HEK293T (cell line): ENCODE measurements at regions not wholly inside any gene's neighbourhood (a gene's known extent, or its start where the extent isn't known, plus 50 kb on each side); places are given as distances from the start of the nearest gene placed in this dataset.
A peak's percentile ranks its signal among the peaks of the same experiment; 100 is the strongest.

ENCODE experiments used
- CTCF ChIA-PET: fragments of 350-600 bp; formaldehyde crosslinking; extraction: SDS; loops from one replicate; lab custom pipeline; 2021; ENCODE audit warnings: antibody characterized with exemption, inconsistent platforms; lab: Yijun Ruan, JAX
- POLR2A ChIA-PET: fragments of 350-600 bp; formaldehyde crosslinking; extraction: SDS; loops from one replicate; lab custom pipeline; 2020; ENCODE audit warnings: antibody characterized with exemption, inconsistent platforms; lab: Yijun Ruan, JAX
- DNase-seq: peaks from one replicate; pipeline ENCODE4 v3.0.0; 2012; ENCODE audit warnings: mixed read lengths; ENCODE audit errors: extremely low spot score
- ARNT ChIP-seq: fragments of 450-650 bp; IDR thresholded peaks from 2 replicates; pipeline ENCODE4 v1.6.1; 2017; ENCODE audit warnings: mild to moderate bottlenecking
- BHLHE40 ChIP-seq: fragments of 450-650 bp; IDR thresholded peaks from 2 replicates; pipeline ENCODE4 v1.6.1; 2016; ENCODE audit warnings: mild to moderate bottlenecking, moderate library complexity, borderline replicate concordance
- CTBP1 ChIP-seq: fragments of 450-650 bp; IDR thresholded peaks from 2 replicates; pipeline ENCODE4 v1.6.1; 2016; ENCODE audit warnings: borderline replicate concordance
- ELF4 ChIP-seq: fragments of 450-650 bp; IDR thresholded peaks from 2 replicates; pipeline ENCODE4 v1.6.1; 2017; ENCODE audit warnings: antibody characterized with exemption
- FOXA1 ChIP-seq: fragments of 450-650 bp; IDR thresholded peaks from 2 replicates; pipeline ENCODE4 v1.6.1; 2016; ENCODE audit warnings: mild to moderate bottlenecking
- FOXK2 ChIP-seq: fragments of 450-650 bp; IDR thresholded peaks from 2 replicates; pipeline ENCODE4 v1.6.1; 2016; ENCODE audit warnings: mild to moderate bottlenecking
- FOXM1 ChIP-seq: fragments of 450-650 bp; IDR thresholded peaks from 2 replicates; pipeline ENCODE4 v1.6.1; 2017; ENCODE audit warnings: mild to moderate bottlenecking, borderline replicate concordance
- HDGF ChIP-seq: fragments of 450-650 bp; IDR thresholded peaks from 2 replicates; pipeline ENCODE4 v1.6.1; 2017; ENCODE audit warnings: antibody characterized with exemption, borderline replicate concordance
- L3MBTL2 ChIP-seq: fragments of 450-650 bp; conservative IDR thresholded peaks from 2 replicates; pipeline ENCODE4 v1.6.1; 2016; ENCODE audit warnings: mild to moderate bottlenecking
- LEF1 ChIP-seq: fragments of 450-650 bp; IDR thresholded peaks from 2 replicates; pipeline ENCODE4 v1.6.1; 2017; ENCODE audit warnings: mild to moderate bottlenecking, borderline replicate concordance
- NFRKB ChIP-seq: fragments of 450-650 bp; IDR thresholded peaks from 2 replicates; pipeline ENCODE4 v1.6.1; 2016; ENCODE audit warnings: mild to moderate bottlenecking, moderate library complexity
- PKNOX1 ChIP-seq: fragments of 450-650 bp; IDR thresholded peaks from 2 replicates; pipeline ENCODE4 v1.6.1; 2016
- SP1 ChIP-seq: fragments of 450-650 bp; IDR thresholded peaks from 2 replicates; pipeline ENCODE4 v1.6.1; 2017
- SUZ12 ChIP-seq: fragments of 450-650 bp; IDR thresholded peaks from 2 replicates; pipeline ENCODE4 v1.6.1; 2016; ENCODE audit warnings: mild to moderate bottlenecking
- TARDBP ChIP-seq: fragments of 450-650 bp; IDR thresholded peaks from 2 replicates; pipeline ENCODE4 v1.6.1; 2016
- ZNF384 ChIP-seq: fragments of 450-650 bp; IDR thresholded peaks from 2 replicates; pipeline ENCODE4 v1.6.1; 2016

- no peak for TF ChIP-seq NFRKB
- no peak for TF ChIP-seq ELF4
- TF ChIP-seq FOXA1 = no peak
- no peak for TF ChIP-seq HDGF
- TF ChIP-seq ARNT = no peak
- no peak for TF ChIP-seq SP1
- TF ChIP-seq L3MBTL2 = no peak
- no peak for TF ChIP-seq FOXM1
- no peak for TF ChIP-seq LEF1
- no peak for TF ChIP-seq SUZ12
- no peak for TF ChIP-seq BHLHE40
- no peak for TF ChIP-seq TARDBP
- no peak for DNase-seq
- CTCF ChIA-PET = no interaction called here
- POLR2A ChIA-PET = no interaction called here
These were observed 332.1 kb downstream of the ARAP2 start for GRCh38 chr4:35912174-35912573.

GRCh38 chr4:35918491-35918977 is 325.8 kb downstream of the ARAP2 start:
- ChIA-PET CTCF (no interaction called here), POLR2A (no interaction called here)
- no peak for DNase-seq
- no peak for TF ChIP-seq SP1
- no peak for TF ChIP-seq L3MBTL2
- TF ChIP-seq TARDBP = no peak
- no peak for TF ChIP-seq ARNT
- no peak for TF ChIP-seq CTBP1
- TF ChIP-seq HDGF = no peak
- TF ChIP-seq BHLHE40 = no peak
- TF ChIP-seq FOXM1 = no peak
- no peak for TF ChIP-seq FOXK2
- TF ChIP-seq LEF1 = no peak
- no peak for TF ChIP-seq PKNOX1
- no peak for TF ChIP-seq ZNF384
- no peak for TF ChIP-seq SUZ12
- no peak for TF ChIP-seq FOXA1
- no peak for TF ChIP-seq ELF4
- TF ChIP-seq NFRKB = no peak

- DNase-seq = no peak
- CTCF ChIA-PET = no interaction called here
- TF ChIP-seq CTBP1 (no peak), LEF1 (no peak), SP1 (no peak), NFRKB (no peak)
- POLR2A ChIA-PET = no interaction called here
These were observed 318.5 kb downstream of the ARAP2 start for GRCh38 chr4:35925806-35926205.

GRCh38 chr4:35926788-35927187 is 317.5 kb downstream of the ARAP2 start:
- DNase-seq = no peak
- ChIA-PET CTCF (no interaction called here), POLR2A (no interaction called here)

GRCh38 chr4:35933901-35934300 is 310.4 kb downstream of the ARAP2 start:
- ChIA-PET CTCF (no interaction called here), POLR2A (no interaction called here)
- DNase-seq = no peak
- TF ChIP-seq ARNT (no peak), ELF4 (no peak), L3MBTL2 (no peak)

More at GRCh38 chr4:35926788-35927187, 317.5 kb downstream of the ARAP2 start:
- TF ChIP-seq NFRKB (no peak), FOXK2 (no peak), FOXA1 (no peak), HDGF (no peak), PKNOX1 (no peak), L3MBTL2 (no peak), ELF4 (no peak), ZNF384 (no peak), FOXM1 (no peak)

GRCh38 chr4:35934320-35934981 is 309.9 kb downstream of the ARAP2 start:
- DNase-seq = peak; percentile 3
- TF ChIP-seq ZNF384 (peak; percentile 12; the same call in 1 of the 2 replicates), CTBP1 (no peak)
- ChIA-PET POLR2A (no interaction called here), CTCF (interaction anchor here (0.7 kb wide), 1 partner anchor 450 kb away, joined by 4 read pairs; no protein-coding TSS in a partner anchor)

- no peak for DNase-seq
- TF ChIP-seq LEF1 = no peak
- TF ChIP-seq FOXM1 = no peak
- TF ChIP-seq SP1 = no peak
- no peak for TF ChIP-seq NFRKB
- no peak for TF ChIP-seq ELF4
- no peak for TF ChIP-seq FOXA1
- no peak for TF ChIP-seq ZNF384
- TF ChIP-seq L3MBTL2 = no peak
- TF ChIP-seq ARNT = no peak
- no peak for TF ChIP-seq PKNOX1
- no peak for TF ChIP-seq TARDBP
- POLR2A ChIA-PET = no interaction called here
- CTCF ChIA-PET = no interaction called here
These were observed 305.4 kb downstream of the ARAP2 start for GRCh38 chr4:35938936-35939335.
